HEK293T (cell line): ENCODE measurements at regions not wholly inside any gene's neighbourhood (a gene's known extent, or its start where the extent isn't known, plus 50 kb on each side); places are given as distances from the start of the nearest gene placed in this dataset.

ENCODE experiments used
- CTCF ChIA-PET: fragments of 350-600 bp; formaldehyde crosslinking; extraction: SDS; loops from one replicate; lab custom pipeline; 2021; ENCODE audit warnings: antibody characterized with exemption, inconsistent platforms; lab: Yijun Ruan, JAX
- POLR2A ChIA-PET: fragments of 350-600 bp; formaldehyde crosslinking; extraction: SDS; loops from one replicate; lab custom pipeline; 2020; ENCODE audit warnings: antibody characterized with exemption, inconsistent platforms; lab: Yijun Ruan, JAX
- DNase-seq: peaks from one replicate; pipeline ENCODE4 v3.0.0; 2012; ENCODE audit warnings: mixed read lengths; ENCODE audit errors: extremely low spot score
- ARNT ChIP-seq: fragments of 450-650 bp; IDR thresholded peaks from 2 replicates; pipeline ENCODE4 v1.6.1; 2017; ENCODE audit warnings: mild to moderate bottlenecking
- BHLHE40 ChIP-seq: fragments of 450-650 bp; IDR thresholded peaks from 2 replicates; pipeline ENCODE4 v1.6.1; 2016; ENCODE audit warnings: mild to moderate bottlenecking, moderate library complexity, borderline replicate concordance
- CTBP1 ChIP-seq: fragments of 450-650 bp; IDR thresholded peaks from 2 replicates; pipeline ENCODE4 v1.6.1; 2016; ENCODE audit warnings: borderline replicate concordance
- ELF4 ChIP-seq: fragments of 450-650 bp; IDR thresholded peaks from 2 replicates; pipeline ENCODE4 v1.6.1; 2017; ENCODE audit warnings: antibody characterized with exemption
- FOXA1 ChIP-seq: fragments of 450-650 bp; IDR thresholded peaks from 2 replicates; pipeline ENCODE4 v1.6.1; 2016; ENCODE audit warnings: mild to moderate bottlenecking
- FOXK2 ChIP-seq: fragments of 450-650 bp; IDR thresholded peaks from 2 replicates; pipeline ENCODE4 v1.6.1; 2016; ENCODE audit warnings: mild to moderate bottlenecking
- FOXM1 ChIP-seq: fragments of 450-650 bp; IDR thresholded peaks from 2 replicates; pipeline ENCODE4 v1.6.1; 2017; ENCODE audit warnings: mild to moderate bottlenecking, borderline replicate concordance
- HDGF ChIP-seq: fragments of 450-650 bp; IDR thresholded peaks from 2 replicates; pipeline ENCODE4 v1.6.1; 2017; ENCODE audit warnings: antibody characterized with exemption, borderline replicate concordance
- L3MBTL2 ChIP-seq: fragments of 450-650 bp; conservative IDR thresholded peaks from 2 replicates; pipeline ENCODE4 v1.6.1; 2016; ENCODE audit warnings: mild to moderate bottlenecking
- LEF1 ChIP-seq: fragments of 450-650 bp; IDR thresholded peaks from 2 replicates; pipeline ENCODE4 v1.6.1; 2017; ENCODE audit warnings: mild to moderate bottlenecking, borderline replicate concordance
- NFRKB ChIP-seq: fragments of 450-650 bp; IDR thresholded peaks from 2 replicates; pipeline ENCODE4 v1.6.1; 2016; ENCODE audit warnings: mild to moderate bottlenecking, moderate library complexity
- SP1 ChIP-seq: fragments of 450-650 bp; IDR thresholded peaks from 2 replicates; pipeline ENCODE4 v1.6.1; 2017
- SUZ12 ChIP-seq: fragments of 450-650 bp; IDR thresholded peaks from 2 replicates; pipeline ENCODE4 v1.6.1; 2016; ENCODE audit warnings: mild to moderate bottlenecking
- TARDBP ChIP-seq: fragments of 450-650 bp; IDR thresholded peaks from 2 replicates; pipeline ENCODE4 v1.6.1; 2016
- ZNF384 ChIP-seq: fragments of 450-650 bp; IDR thresholded peaks from 2 replicates; pipeline ENCODE4 v1.6.1; 2016
- TF ChIP-seq, protein P1 (sequence below): fragments of 450-650 bp; IDR thresholded peaks from 2 replicates; pipeline ENCODE4 v1.6.1; 2016

DNA sequence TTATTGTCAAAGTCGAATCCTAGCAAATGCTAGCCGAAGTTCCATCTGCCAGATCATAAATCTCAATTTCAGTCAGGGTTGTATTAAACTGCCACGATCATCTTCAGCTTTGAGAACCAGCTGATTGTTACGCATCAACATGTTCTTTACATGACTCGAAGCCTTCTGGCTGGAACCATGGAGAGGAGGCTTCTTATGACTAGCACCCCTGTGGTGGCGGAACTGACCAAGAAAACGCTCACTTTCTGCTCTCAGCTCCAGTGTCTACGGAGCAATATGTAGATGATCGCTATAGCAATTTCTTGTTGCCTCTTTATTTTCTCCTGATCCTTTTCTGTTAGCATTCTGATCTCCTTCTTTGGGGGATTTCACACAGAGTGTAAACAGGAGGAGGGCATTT, 479.4 kb upstream of the SLC35B3 start:
- POLR2A ChIA-PET, result no interaction called here
- DNase-seq, result no peak
- CTCF ChIA-PET, result no interaction called here
- TF ChIP-seq L3MBTL2 (no peak), FOXM1 (no peak), ARNT (no peak), CTBP1 (no peak), ELF4 (no peak)
- TF ChIP-seq, protein P1, sequence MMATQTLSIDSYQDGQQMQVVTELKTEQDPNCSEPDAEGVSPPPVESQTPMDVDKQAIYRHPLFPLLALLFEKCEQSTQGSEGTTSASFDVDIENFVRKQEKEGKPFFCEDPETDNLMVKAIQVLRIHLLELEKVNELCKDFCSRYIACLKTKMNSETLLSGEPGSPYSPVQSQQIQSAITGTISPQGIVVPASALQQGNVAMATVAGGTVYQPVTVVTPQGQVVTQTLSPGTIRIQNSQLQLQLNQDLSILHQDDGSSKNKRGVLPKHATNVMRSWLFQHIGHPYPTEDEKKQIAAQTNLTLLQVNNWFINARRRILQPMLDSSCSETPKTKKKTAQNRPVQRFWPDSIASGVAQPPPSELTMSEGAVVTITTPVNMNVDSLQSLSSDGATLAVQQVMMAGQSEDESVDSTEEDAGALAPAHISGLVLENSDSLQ, result 0 out of 2 replicates have a peak, but pooled peaks have one; percentile 2

DNA sequence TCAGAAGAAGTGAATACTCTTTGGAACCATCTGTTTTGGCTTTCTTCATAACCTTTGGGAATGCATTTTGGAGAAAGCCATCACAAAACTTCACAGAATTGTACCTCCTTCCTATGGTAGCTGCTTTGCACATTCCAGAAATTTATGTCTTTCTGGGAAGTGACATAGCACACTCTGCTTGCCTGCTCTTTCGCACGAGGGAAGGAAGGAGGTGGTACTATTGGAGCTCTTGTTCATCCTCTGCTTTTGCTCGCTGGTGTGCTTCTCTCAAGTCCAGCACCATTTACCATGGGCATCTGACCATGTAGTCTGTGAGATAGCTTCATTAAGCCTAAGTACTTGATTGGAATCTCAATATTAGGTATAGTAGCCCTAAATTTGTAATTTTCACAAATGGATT, 473.3 kb upstream of the SLC35B3 start:
- no peak for DNase-seq
- ChIA-PET POLR2A (no interaction called here), CTCF (interaction anchor here (0.6 kb wide), 1 partner anchor 1112 kb away, joined by 3 read pairs; no protein-coding TSS in a partner anchor)
- TF ChIP-seq FOXK2, result no peak
- TF ChIP-seq ARNT, result no peak
- no peak for TF ChIP-seq SUZ12

DNA sequence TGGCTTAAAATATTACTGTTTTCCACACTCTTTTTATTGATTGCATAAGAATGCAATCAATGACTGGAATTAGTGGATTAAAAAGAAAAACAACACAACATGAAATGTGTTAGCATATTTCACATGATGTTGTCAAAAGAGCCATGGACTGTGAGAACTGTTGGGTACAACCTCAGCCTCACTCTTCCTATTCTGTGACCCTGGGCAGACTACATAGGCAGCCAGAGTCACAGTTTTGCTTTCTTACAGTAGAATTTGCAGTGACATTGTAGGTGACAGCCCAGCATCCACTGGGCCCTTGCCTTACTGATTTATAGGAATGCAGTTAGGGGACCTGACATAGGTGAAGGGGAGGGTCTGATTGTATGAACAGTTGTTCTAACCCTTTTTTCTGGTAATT, 471.4 kb upstream of the SLC35B3 start:
- ChIA-PET CTCF (no interaction called here), POLR2A (no interaction called here)
- TF ChIP-seq L3MBTL2 (no peak), BHLHE40 (no peak), LEF1 (no peak), HDGF (no peak), FOXA1 (no peak), FOXK2 (no peak), ARNT (no peak), SUZ12 (no peak), ELF4 (no peak), FOXM1 (no peak), ZNF384 (no peak), TARDBP (no peak), SP1 (no peak), NFRKB (no peak), CTBP1 (no peak)
- TF ChIP-seq, protein P1, result no peak
- no peak for DNase-seq

DNA sequence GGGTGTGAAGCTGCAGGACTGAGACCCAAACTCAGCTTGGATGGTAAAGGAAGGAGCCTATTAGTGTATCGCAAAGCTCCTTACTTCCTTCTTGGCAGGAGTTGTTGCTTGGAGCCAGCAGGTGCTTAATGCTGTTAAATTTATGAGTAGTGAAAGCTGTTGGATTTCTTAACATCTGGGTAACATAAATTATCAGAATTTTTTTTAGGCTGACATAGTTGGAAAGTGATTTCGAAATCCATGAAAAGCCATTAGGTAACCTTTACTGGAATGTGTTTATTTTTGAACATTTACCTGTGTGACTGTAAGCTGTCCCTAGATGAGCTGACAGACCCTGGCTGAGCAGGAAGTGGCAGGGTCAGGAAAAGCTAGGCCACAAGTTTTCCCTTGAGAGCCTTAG, 470.4 kb upstream of the SLC35B3 start:
- ChIA-PET CTCF (no interaction called here), POLR2A (no interaction called here)
- TF ChIP-seq CTBP1 (no peak), ARNT (no peak), FOXM1 (no peak), SP1 (no peak), TARDBP (no peak), FOXK2 (no peak), SUZ12 (no peak), BHLHE40 (no peak), ZNF384 (no peak), FOXA1 (no peak), LEF1 (no peak), HDGF (no peak), NFRKB (no peak), L3MBTL2 (no peak), ELF4 (no peak)
- TF ChIP-seq, protein P1, result no peak
- no peak for DNase-seq

DNA sequence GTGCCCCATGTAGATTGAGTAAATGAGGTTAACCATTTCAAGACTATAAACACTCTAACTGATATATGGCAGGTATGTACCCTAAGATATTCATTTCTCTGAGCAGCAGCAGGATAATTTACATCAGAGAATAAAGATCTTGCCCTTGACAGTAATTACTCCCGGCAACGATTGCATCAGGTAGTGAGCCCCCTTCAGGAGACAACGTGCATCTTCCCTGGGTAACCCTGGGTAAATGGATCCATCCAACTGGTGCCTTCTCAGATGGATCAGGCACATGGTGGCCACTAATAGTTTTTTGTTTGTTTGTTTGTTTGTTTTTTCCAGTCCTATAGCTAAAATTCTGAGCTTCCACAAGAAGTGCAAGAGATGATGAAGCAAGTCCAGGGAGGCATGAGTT, 469.4 kb upstream of the SLC35B3 start:
- CTCF ChIA-PET, result no interaction called here
- POLR2A ChIA-PET, result no interaction called here
- DNase-seq, result peak; percentile 38

DNA sequence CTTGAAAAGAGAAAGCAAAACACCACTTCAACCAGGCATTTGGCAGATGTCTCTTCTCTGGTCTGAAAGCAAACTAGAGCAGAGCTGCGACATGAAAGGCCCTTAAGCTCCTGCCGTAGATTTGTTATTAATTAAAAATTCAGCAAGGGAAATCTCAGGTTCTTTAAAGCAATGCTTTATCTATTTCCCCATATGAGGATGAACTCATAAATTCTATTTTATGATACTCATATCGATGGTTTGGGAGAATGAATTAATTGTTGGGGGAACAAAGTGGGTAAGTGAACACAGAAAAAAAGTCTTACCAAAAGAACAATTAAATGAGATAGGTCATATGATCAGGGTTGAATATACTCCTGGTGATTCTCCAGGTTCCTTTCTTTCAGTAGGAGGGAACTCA, 464.7 kb upstream of the SLC35B3 start:
- TF ChIP-seq BHLHE40, result no peak
- TF ChIP-seq TARDBP, result no peak
- no peak for TF ChIP-seq CTBP1
- TF ChIP-seq ELF4, result no peak
- TF ChIP-seq FOXA1, result no peak
- no peak for TF ChIP-seq FOXM1
- no peak for TF ChIP-seq HDGF
- no peak for TF ChIP-seq ARNT
- no peak for TF ChIP-seq FOXK2
- no peak for TF ChIP-seq ZNF384
- no peak for TF ChIP-seq NFRKB
- TF ChIP-seq, protein P1, result no peak
- TF ChIP-seq L3MBTL2, result no peak
- no peak for TF ChIP-seq SP1
- no peak for TF ChIP-seq LEF1
- ChIA-PET POLR2A (no interaction called here), CTCF (no interaction called here)
- no peak for DNase-seq

More for the DNA sequence above, 469.4 kb upstream of the SLC35B3 start:
- TF ChIP-seq L3MBTL2, result no peak
- TF ChIP-seq BHLHE40, result no peak
- no peak for TF ChIP-seq FOXK2
- no peak for TF ChIP-seq NFRKB
- TF ChIP-seq SP1, result no peak
